Activated effector memory CD4-positive, alpha-beta T cell treated with Interleukin-2 at 50 U/mL for 16 hours (primary cell): ENCODE measurements at regions not wholly inside any gene's neighbourhood (a gene's known extent, or its start where the extent isn't known, plus 50 kb on each side); places are given as distances from the start of the nearest gene placed in this dataset.
"Not testable (repeated sequence)": the region's sequence is repeated elsewhere in the genome, so short reads cannot be mapped to it uniquely, and the experiment has no call there.

Experiments used
- DNase-seq: peaks from one replicate; pipeline ENCODE4 v3.0.0-alpha.2; 2020

- no peak for DNase-seq
Measured at GRCh38 chrX:74179499-74179898, 124.5 kb upstream of the ZCCHC13 start.

- DNase-seq = no peak
Measured at GRCh38 chrX:74179071-74179470, 124.9 kb upstream of the ZCCHC13 start.

- DNase-seq = no peak
Measured at GRCh38 chrX:74178536-74178935, 125.4 kb upstream of the ZCCHC13 start.

DNA sequence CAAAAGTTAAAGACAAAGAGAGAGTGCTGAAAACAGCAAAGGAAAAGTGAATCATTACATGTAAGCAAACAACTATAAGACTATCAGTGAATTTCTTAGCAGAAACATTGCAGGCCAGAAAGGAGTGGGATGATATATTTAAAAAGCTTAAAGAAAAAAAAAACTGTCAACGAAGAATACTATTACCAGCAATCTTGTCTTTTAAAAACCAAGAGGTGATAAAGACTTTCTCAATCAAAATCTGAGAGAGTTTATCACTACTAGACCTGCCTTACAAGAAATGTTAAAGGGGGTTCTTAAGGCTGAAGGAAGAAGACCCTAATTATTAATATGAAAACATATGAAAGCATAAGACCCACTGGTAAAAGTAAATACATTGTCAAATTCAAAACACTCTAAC is 132.5 kb upstream of the ZCCHC13 start:
- DNase-seq = no peak

DNA sequence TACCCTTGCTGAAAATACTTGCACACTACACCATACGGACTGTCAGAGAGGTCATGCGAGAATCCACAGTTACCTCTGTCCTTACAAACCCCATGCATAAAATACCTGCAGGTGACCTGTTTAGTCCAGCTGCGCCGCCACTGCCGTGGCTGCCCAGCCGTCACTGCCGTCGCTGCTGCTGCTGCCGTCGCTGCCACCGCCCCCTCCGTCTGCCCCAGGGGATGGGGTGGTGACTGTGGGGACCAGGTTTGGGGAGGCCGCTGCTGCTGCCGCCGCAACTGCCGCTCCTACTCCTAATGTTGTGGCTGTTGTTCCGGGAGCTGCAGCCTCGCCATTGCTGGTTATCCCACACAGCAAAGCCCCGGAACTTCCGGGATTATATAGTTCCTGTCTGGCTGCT is 141.8 kb upstream of the ZCCHC13 start:
- DNase-seq = no peak

GRCh38 chrX:74160816-74161215 is 143.2 kb upstream of the ZCCHC13 start:
- DNase-seq = no peak

DNA sequence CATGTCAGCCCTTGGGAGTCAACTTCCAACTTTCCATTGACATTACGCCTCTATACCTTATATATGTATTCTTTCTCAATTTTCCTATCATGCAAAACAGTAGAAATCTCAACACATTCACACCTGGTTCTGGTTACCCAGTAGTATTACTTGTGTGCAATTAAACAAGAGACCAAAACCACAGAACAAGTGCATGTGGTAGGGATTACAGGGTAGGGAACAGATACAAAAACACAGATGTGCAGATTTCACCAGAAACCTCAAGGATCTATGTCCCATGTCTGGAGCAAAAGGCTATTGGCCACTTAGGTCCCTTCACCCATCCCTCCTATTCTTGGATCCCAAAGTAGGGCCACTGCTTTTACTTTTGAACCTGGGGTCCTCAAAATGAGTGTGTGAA is 143.6 kb upstream of the ZCCHC13 start:
- no peak for DNase-seq

- no peak for DNase-seq
Measured at GRCh38 chrX:74147439-74147838, 156.5 kb upstream of the ZCCHC13 start.

GRCh38 chrX:74138943-74139342 is 165.0 kb upstream of the ZCCHC13 start:
- no peak for DNase-seq

DNA sequence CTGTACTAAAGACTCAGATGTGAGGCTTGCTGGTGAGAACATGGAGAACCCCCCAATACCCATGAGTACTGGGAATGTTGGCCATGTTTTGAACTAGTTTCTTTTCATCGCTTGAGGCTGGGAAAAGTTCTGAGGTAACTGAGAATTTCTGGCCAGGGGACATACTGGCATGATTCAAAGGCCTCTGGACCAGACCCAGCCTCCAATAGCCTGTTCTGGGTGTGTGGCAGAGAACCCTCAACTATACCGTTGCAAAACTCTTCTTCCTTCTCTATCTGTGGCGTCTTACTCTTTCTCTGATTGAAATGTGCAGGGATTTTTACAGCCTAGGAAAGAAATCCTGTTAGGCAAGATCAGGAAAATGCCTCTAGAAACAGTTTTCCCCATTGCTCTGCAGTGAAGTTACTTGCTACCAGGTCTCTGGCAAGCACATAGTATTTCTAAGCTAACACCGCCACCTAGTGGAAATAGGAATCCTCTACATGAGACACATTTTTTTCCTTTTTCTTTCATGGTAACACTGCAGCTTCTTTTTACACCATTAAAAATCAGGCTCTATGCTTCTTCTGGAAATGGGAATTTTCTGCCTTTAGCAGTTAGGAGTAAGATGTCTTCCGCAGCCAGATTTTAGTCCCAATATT is 170.7 kb upstream of the ZCCHC13 start:
- no peak for DNase-seq

GRCh38 chrX:74132280-74132679 is 171.7 kb upstream of the ZCCHC13 start:
- DNase-seq = no peak

- no peak for DNase-seq
Measured at GRCh38 chrX:74119016-74119910, 184.7 kb upstream of the ZCCHC13 start.

- DNase-seq = no peak
Measured at GRCh38 chrX:74117962-74118902, 185.7 kb upstream of the ZCCHC13 start.

DNA sequence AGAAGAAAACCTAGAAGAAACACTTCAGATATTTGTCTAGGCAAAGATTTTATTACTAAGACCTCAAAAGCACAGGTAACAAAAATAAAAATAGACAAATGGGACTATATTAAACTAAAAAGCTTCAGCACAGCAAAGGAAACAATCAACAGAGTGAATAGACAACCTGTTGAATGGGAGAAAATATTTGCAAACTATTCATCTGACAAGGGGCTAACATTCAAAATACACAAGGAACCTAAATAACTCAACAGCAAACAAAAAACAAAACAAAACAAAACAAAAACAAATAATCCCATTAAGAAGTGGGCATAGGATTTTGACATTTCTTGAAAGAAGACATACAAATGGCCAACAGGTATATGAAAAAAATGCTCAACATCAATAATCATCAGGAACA is 192.7 kb upstream of the ZCCHC13 start:
- DNase-seq = no peak

DNA sequence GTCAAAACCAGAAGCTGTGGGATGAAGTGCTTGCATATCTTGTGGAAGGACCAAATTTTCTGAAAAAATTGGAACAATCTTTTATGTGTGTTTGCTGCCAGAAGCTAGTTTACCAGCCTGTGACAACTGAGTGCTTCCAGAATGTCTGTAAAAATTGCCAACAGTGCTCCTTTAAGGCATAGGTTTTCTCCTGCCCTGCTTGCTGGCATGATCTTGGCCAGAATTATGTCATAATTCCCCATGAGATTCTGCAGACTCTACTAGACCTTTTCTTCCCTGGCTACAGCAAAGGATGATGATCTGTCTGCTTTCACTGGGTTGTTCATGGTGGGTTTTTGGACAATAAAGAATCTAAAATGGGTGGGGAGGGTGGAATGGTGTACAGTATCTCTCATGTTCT is 196.3 kb upstream of the ZCCHC13 start:
- DNase-seq = no peak

DNA sequence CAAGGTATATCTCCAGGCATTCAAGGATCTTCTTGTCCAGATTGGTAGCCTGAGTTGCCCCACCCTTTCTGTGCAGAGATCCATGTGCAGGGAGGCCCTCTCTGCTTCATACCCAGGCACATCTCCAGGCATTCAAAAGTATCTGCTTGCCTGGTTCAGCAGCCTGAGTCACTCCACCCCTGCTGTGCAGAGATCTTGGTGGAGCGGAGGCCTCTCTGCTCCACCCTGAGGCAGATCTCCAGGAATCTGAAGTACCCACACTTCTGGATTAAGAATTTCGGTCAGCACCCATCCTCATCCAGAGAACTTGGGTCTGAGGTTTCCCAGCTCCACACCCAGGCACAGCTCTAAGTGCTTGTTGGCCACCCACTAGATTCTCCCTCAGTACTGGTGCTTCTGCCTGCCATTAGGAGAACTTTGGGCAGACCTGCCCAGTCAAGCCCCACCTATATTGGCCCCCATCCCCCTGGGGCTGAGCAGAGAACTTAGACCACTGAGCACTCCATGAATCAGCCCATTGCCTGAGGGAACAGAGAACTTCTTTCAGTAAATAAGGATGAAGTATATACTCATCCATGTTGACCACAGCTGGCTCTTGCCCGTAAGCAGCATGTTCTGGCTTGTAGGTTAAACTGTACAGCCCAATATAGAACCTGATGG is 199.5 kb upstream of the ZCCHC13 start:
- DNase-seq = no peak

GRCh38 chrX:74098407-74098806 is 205.6 kb upstream of the ZCCHC13 start:
- DNase-seq = not testable (repeated sequence)

- DNase-seq = no peak
Measured at GRCh38 chrX:74090049-74090448, 213.9 kb upstream of the ZCCHC13 start.

DNA sequence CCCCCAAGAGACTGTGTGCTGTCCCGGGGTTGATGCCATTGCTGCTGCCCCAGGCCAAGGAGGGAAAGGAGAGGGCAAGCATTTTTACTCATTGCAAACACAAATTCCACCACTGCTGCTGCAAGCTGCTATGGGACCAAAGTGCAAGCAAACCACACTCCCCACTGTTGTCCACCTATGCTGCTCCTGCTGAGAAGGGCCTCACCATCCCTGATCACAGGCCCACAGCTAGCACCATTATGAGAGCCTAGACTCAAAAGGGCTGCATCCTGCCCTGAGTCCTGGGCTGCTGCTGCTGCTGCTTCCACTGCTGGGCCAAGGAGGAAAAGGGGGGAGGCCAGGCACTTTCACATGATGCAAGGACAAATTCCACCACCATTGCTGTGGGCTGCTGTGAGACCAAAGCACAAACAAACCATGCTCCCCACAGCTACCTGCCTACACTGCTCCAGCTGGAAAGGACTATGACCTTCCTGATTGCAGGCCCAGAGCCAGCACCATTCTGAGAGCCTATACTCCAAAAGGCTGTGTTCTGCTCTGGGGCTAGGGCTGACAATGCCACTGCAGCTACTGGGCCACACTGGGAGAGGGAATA is 218.2 kb upstream of the ZCCHC13 start:
- DNase-seq = no peak

GRCh38 chrX:74080165-74080564 is 223.8 kb upstream of the ZCCHC13 start:
- no peak for DNase-seq

- DNase-seq = no peak
Measured at GRCh38 chrX:74065831-74066390, 213.4 kb upstream of the XIST start.
